ENCODE measurements at regions not wholly inside any gene's neighbourhood (a gene's known extent, or its start where the extent isn't known, plus 50 kb on each side); places are given as distances from the start of the nearest gene placed in this dataset.

- Histone ChIP-seq H3K9ac (no peak overlapping the region), H3K9me3 (ENCODE audit: low read depth) (no peaks in the 10 kb centered on the region), H3K79me2 (ENCODE audit: low read depth) (no peaks in the 10 kb centered on the region), H3F3A (ENCODE audit: low read depth) (no peaks in the 10 kb centered on the region), H3K27me3 (no peaks in the 10 kb centered on the region), H2AFZ (replicated peaks) (no peak overlapping the region), H3K36me3 (no peaks in the 10 kb centered on the region), H3K4me2 (no peak overlapping the region), H4K20me1 (ENCODE audit: low read depth) (no peaks in the 10 kb centered on the region), H3K4me1 (peaks cover 17% of the 10 kb centered on the region), H3K27ac (no peak overlapping the region), H3K4me3 (no peak overlapping the region)
- H3K27ac Mint-ChIP-seq, result peak overlapping the region; percentile 40
- peaks cover 9% of the 10 kb centered on the region for H3K27me3 Mint-ChIP-seq (ENCODE audit: insufficient read depth, low read depth)
- peak overlapping the region; percentile 7 for H3K4me3 Mint-ChIP-seq
- peaks cover 44% of the 10 kb centered on the region for H3K4me1 Mint-ChIP-seq
- DNase-seq (ENCODE audit: low spot score), result no peak
- H3K9me3 Mint-ChIP-seq, result peaks cover 14% of the 10 kb centered on the region
- H3K36me3 Mint-ChIP-seq, result peaks cover 2% of the 10 kb centered on the region
- TF ChIP-seq EZH2 (IDR thresholded peaks at IDR 0.05), result no peak
- no peak for TF ChIP-seq CTCF (IDR thresholded peaks at IDR 0.05)
- no peak for TF ChIP-seq EZH2phosphoT487 (IDR thresholded peaks at IDR 0.05)
These were observed 220.6 kb downstream of the SNCA start for GRCh38 chr4:89616382-89616781.

DNA sequence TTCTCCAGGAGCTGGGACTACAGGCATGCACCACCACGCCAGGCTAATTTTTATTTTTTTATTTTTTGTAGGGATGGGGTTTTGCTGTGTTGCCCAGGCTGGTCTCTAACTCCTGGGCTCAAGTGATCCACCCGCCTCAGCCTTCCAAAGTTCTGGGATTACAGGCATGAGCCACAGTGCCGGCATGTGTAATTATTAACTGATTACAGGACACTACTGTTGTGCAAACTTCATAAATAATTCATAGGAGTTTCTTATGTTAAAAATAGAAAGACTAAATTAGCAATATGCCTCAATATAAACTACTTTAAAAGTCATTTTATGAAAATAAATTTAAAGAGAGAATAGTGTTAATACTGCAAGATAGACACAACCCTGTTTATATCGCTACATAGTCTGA, 221.9 kb downstream of the SNCA start:
- H2AFZ ChIP-seq (replicated peaks), result no peak overlapping the region
- no peaks in the 10 kb centered on the region for H3K9me3 ChIP-seq (ENCODE audit: low read depth)
- no peaks in the 10 kb centered on the region for H3K27me3 ChIP-seq
- Mint-ChIP-seq H3K4me3 (no peak overlapping the region), H3K36me3 (peaks cover 5% of the 10 kb centered on the region), H3K27ac (no peak overlapping the region), H3K9me3 (peaks cover 22% of the 10 kb centered on the region), H3K27me3 (ENCODE audit: insufficient read depth, low read depth) (peaks cover 6% of the 10 kb centered on the region), H3K4me1 (peaks cover 43% of the 10 kb centered on the region)
- no peaks in the 10 kb centered on the region for H3K79me2 ChIP-seq (ENCODE audit: low read depth)
- H4K20me1 ChIP-seq (ENCODE audit: low read depth), result no peaks in the 10 kb centered on the region
- DNase-seq (ENCODE audit: low spot score), result no peak
- no peak overlapping the region for H3K9ac ChIP-seq
- H3F3A ChIP-seq (ENCODE audit: low read depth), result no peaks in the 10 kb centered on the region
- H3K4me3 ChIP-seq, result no peak overlapping the region
- no peaks in the 10 kb centered on the region for H3K36me3 ChIP-seq
- H3K4me1 ChIP-seq, result peaks cover 17% of the 10 kb centered on the region
- TF ChIP-seq CTCF (IDR thresholded peaks at IDR 0.05) (no peak), EZH2phosphoT487 (IDR thresholded peaks at IDR 0.05) (no peak), EZH2 (IDR thresholded peaks at IDR 0.05) (no peak)
- H3K27ac ChIP-seq, result no peak overlapping the region
- H3K4me2 ChIP-seq, result no peak overlapping the region

DNA sequence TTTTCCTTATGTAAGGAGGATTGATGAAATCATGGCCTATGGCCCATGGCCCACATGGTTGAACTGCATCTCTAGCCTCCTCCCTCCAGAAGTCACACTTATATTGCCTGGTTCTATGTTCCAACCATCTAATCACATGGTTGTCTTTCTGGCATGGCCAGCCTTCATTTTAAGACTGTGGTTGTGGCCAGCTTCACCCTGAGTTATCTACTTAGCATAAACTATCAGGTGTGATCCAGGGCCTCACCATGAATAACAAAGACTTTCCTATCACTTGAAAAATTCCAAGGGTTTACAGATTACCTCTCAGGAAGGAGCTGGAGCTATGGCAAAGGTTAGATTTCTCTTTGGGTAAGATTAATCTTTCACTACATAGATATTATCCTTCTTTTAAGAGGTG, 222.8 kb downstream of the SNCA start:
- Mint-ChIP-seq H3K27me3 (ENCODE audit: insufficient read depth, low read depth) (peaks cover 7% of the 10 kb centered on the region), H3K9me3 (peaks cover 22% of the 10 kb centered on the region), H3K27ac (no peak overlapping the region), H3K4me1 (peaks cover 34% of the 10 kb centered on the region), H3K36me3 (peaks cover 5% of the 10 kb centered on the region), H3K4me3 (no peak overlapping the region)
- no peaks in the 10 kb centered on the region for H3F3A ChIP-seq (ENCODE audit: low read depth)
- no peaks in the 10 kb centered on the region for H3K27me3 ChIP-seq
- H3K36me3 ChIP-seq, result no peaks in the 10 kb centered on the region
- H3K79me2 ChIP-seq (ENCODE audit: low read depth), result no peaks in the 10 kb centered on the region
- H3K4me2 ChIP-seq, result no peak overlapping the region
- no peaks in the 10 kb centered on the region for H4K20me1 ChIP-seq (ENCODE audit: low read depth)
- no peak overlapping the region for H3K27ac ChIP-seq
- H3K9ac ChIP-seq, result no peak overlapping the region
- no peak overlapping the region for H2AFZ ChIP-seq (replicated peaks)
- peaks cover 11% of the 10 kb centered on the region for H3K4me1 ChIP-seq
- H3K4me3 ChIP-seq, result no peak overlapping the region
- DNase-seq (ENCODE audit: low spot score), result no peak
- H3K9me3 ChIP-seq (ENCODE audit: low read depth), result no peaks in the 10 kb centered on the region
- TF ChIP-seq EZH2 (IDR thresholded peaks at IDR 0.05), result no peak
- no peak for TF ChIP-seq EZH2phosphoT487 (IDR thresholded peaks at IDR 0.05)

DNA sequence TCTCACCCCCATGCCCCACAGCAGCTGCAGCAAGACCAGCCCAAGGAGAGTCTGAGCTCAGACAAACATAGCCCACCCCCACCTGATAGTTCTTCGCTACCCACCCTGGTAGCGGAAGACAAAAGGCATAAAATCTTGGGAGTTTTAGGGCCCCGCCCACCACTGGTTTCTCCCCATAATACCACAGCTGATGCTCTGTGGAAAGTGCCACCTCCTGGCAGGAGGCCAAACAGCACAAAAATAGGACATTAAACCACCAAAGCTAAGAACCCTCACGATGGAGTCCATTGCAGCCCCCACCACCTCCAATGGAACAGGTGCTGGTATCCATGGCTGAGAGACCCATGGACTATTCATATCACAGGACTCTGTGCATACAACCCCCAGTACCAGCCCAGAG, 226.7 kb downstream of the SNCA start:
- peaks cover 5% of the 10 kb centered on the region for H3K36me3 Mint-ChIP-seq
- no peak overlapping the region for H3K27ac Mint-ChIP-seq
- Histone ChIP-seq H3K27me3 (no peaks in the 10 kb centered on the region), H3K9me3 (ENCODE audit: low read depth) (no peaks in the 10 kb centered on the region), H3K27ac (no peak overlapping the region), H3K79me2 (ENCODE audit: low read depth) (no peaks in the 10 kb centered on the region), H3K4me1 (no peaks in the 10 kb centered on the region), H3K36me3 (no peaks in the 10 kb centered on the region), H4K20me1 (ENCODE audit: low read depth) (no peaks in the 10 kb centered on the region), H3K4me2 (no peak overlapping the region), H3F3A (ENCODE audit: low read depth) (no peaks in the 10 kb centered on the region), H2AFZ (replicated peaks) (no peak overlapping the region), H3K9ac (no peak overlapping the region), H3K4me3 (no peak overlapping the region)
- H3K27me3 Mint-ChIP-seq (ENCODE audit: insufficient read depth, low read depth), result peaks cover 8% of the 10 kb centered on the region
- peaks cover 2% of the 10 kb centered on the region for H3K4me1 Mint-ChIP-seq
- no peak for TF ChIP-seq CTCF (IDR thresholded peaks at IDR 0.05)
- TF ChIP-seq EZH2phosphoT487 (IDR thresholded peaks at IDR 0.05), result no peak
- no peak for TF ChIP-seq EZH2 (IDR thresholded peaks at IDR 0.05)
- H3K4me3 Mint-ChIP-seq, result no peak overlapping the region
- peaks cover 25% of the 10 kb centered on the region for H3K9me3 Mint-ChIP-seq
- DNase-seq (ENCODE audit: low spot score), result no peak

Data from neural progenitor cell (in vitro differentiated cells).